GM20000 (cell line): ENCODE measurements at regions not wholly inside any gene's neighbourhood (a gene's known extent, or its start where the extent isn't known, plus 50 kb on each side); places are given as distances from the start of the nearest gene placed in this dataset.

ENCODE experiments used
- DNase-seq: peaks from one replicate; pipeline ENCODE4 v3.0.0; 2012; ENCODE audit warnings: low spot score
- CTCF ChIP-seq: IDR thresholded peaks from 2 replicates; pipeline ENCODE4 v1.5.1; 2012; ENCODE audit warnings: mild to moderate bottlenecking, control low read depth; ENCODE audit errors: extremely low read depth, missing control alignments

GRCh38 chr9:12539580-12539975, 153.6 kb upstream of the TYRP1 start:
- no peak for TF ChIP-seq CTCF
- no peak for DNase-seq

GRCh38 chr9:12544700-12545099, 148.5 kb upstream of the TYRP1 start:
- TF ChIP-seq CTCF, result no peak
- DNase-seq, result no peak

GRCh38 chr9:12554636-12555035, 138.5 kb upstream of the TYRP1 start:
- DNase-seq, result no peak
- no peak for TF ChIP-seq CTCF

- TF ChIP-seq CTCF, result no peak
Measured at GRCh38 chr9:12566404-12567090, 126.6 kb upstream of the TYRP1 start.

GRCh38 chr9:12584656-12585522, 108.3 kb upstream of the TYRP1 start:
- TF ChIP-seq CTCF, result no peak
- no peak for DNase-seq

More at GRCh38 chr9:12566404-12567090, 126.6 kb upstream of the TYRP1 start:
- no peak for DNase-seq

- no peak for TF ChIP-seq CTCF
- no peak for DNase-seq
Measured at GRCh38 chr9:12595400-12595799, 97.8 kb upstream of the TYRP1 start.

GRCh38 chr9:12604164-12604821, 88.9 kb upstream of the TYRP1 start:
- TF ChIP-seq CTCF, result no peak
- no peak for DNase-seq
